ENCODE measurements at regions not wholly inside any gene's neighbourhood (a gene's known extent, or its start where the extent isn't known, plus 50 kb on each side); places are given as distances from the start of the nearest gene placed in this dataset.
"Not testable (repeated sequence)": the region's sequence is repeated elsewhere in the genome, so short reads cannot be mapped to it uniquely, and the experiment has no call there.

DNA sequence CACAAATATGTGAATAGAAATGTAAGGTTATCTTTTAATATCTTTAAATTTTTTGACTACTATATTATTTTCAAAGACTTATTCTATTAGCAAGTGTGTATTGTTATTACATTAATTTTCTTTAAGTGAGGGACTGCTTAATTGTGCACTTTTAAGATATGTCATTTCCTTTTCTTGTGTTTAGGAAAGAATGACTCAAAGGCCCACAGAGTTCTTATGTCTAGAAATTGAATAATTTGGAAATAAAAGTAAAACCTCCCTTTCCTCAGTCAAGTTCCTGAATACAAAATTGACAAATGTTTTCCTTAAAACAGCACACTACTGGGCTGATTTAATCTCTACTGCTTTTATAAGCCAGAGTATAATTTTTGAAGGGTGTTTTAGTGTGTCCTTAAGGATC is 169.7 kb downstream of the TMEM47 start:
- Mint-ChIP-seq H3K9me3 (no peaks in the 10 kb centered on the region), H3K4me1 (no peaks in the 10 kb centered on the region), H3K36me3 (no peaks in the 10 kb centered on the region), H3K27ac (no peak overlapping the region), H3K27me3 (no peaks in the 10 kb centered on the region), H3K4me3 (no peak overlapping the region)
- CTCF ChIA-PET = no interaction called here
- DNase-seq = no peak

DNA sequence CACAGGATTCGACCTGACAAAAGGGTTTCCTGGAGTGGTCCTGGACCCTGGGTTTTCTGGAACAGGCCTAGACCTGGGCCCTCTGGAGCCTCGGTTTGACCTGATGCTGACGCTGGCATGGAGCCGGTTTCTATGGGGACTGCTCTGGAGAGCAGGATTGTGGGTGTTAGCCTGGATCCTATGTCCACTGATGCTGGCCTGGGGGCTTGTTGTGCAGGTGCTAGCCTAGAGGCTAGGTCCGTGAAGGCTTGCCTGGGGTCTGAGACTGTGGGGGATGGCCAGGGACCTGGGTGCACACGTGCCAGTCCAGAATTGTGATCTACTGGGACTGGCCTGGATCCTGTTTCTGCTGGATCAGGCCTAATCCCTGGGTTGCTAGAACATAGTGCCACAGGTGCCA is 173.1 kb downstream of the TMEM47 start:
- Mint-ChIP-seq H3K4me1 (no peaks in the 10 kb centered on the region), H3K9me3 (no peaks in the 10 kb centered on the region), H3K27me3 (no peaks in the 10 kb centered on the region), H3K27ac (no peak overlapping the region), H3K36me3 (no peaks in the 10 kb centered on the region), H3K4me3 (no peak overlapping the region)
- no peak for DNase-seq
- CTCF ChIA-PET = no interaction called here

DNA sequence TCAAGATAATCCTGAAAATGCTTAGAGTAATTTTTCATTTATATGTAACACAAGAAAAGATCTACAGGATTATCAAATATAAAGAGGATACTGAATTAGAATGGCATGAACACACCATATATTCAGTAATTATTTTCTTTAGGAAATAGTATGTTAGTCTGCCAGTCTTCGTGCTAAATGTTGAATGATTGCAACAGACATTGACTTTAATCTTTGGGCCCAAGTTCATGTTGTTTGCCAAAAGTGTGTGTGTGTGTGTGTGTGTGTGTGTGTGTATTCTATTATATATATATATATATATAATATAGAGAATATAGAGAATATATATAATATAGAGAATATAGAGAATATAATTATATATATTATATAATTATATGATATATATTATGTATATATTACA is 186.6 kb downstream of the TMEM47 start:
- Mint-ChIP-seq H3K4me1 (no peaks in the 10 kb centered on the region), H3K36me3 (no peaks in the 10 kb centered on the region), H3K27me3 (no peaks in the 10 kb centered on the region), H3K27ac (no peak overlapping the region), H3K9me3 (no peaks in the 10 kb centered on the region), H3K4me3 (no peak overlapping the region)
- DNase-seq = no peak
- CTCF ChIA-PET = no interaction called here

DNA sequence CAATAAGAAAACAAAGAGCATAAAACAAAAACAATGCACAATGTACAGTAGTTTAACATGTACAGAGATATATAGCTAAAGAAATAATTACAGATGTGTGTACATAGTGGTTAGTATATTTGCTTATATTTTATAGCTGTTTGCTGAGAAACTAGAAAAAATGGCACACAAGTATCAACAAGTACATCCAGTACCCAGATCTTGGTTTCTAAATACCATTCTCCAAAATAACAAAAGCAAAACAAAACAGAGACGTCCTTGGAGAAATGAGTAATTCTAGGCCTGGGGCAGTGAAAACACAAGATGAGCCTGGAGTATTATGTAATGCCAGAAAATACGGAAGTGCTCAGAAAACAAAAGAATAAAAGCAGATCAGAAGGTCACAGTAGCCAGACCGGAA is 189.6 kb downstream of the TMEM47 start:
- H3K36me3 Mint-ChIP-seq = no peaks in the 10 kb centered on the region
- H3K27ac Mint-ChIP-seq = no peak overlapping the region
- CTCF ChIA-PET = no interaction called here
- no peaks in the 10 kb centered on the region for H3K27me3 Mint-ChIP-seq
- no peak for DNase-seq
- H3K4me3 Mint-ChIP-seq = no peak overlapping the region
- no peaks in the 10 kb centered on the region for H3K9me3 Mint-ChIP-seq
- no peaks in the 10 kb centered on the region for H3K4me1 Mint-ChIP-seq

DNA sequence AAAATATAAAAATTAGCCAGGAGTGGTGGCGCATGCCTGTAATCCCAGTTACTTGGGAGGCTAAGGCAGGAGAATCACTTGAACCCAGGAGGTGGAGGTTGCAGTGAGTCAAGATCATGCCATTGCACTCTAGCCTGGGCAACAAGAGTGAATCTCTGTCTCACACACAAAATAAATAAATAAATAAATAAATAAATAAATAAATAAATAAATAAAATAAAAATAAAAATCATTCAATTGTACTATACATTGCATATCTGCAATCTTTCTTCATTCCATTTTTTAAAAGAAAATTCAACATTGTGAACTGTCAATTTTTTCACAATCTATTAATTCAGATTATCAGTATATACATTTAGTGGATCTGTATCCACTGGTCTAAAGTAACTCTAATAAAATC is 193.9 kb downstream of the TMEM47 start:
- H3K36me3 Mint-ChIP-seq, H3K4me1 Mint-ChIP-seq, CTCF ChIA-PET, H3K4me3 Mint-ChIP-seq, H3K9me3 Mint-ChIP-seq, DNase-seq, H3K27ac Mint-ChIP-seq, H3K27me3 Mint-ChIP-seq: not testable (repeated sequence)

DNA sequence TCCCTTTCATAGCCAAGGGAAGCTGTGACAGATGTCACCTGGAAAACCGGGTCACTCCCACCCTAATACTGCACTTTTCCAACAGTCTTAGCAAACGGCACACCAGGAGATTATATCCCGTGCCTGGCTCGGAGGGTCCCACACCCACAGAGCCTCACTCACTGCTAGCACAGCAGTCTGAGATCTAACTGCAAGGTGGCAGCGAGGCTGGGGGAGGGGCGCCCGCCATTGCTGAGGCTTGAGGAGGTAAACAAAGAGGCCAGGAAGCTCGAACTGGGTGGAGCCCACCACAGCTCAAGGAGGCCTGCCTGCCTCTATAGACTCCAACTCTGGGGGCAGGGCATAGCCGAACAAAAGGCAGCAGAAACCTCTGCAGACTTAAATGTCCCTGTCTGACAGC is 199.2 kb downstream of the TMEM47 start:
- DNase-seq, H3K27me3 Mint-ChIP-seq, CTCF ChIA-PET, H3K27ac Mint-ChIP-seq, H3K4me3 Mint-ChIP-seq, H3K9me3 Mint-ChIP-seq, H3K4me1 Mint-ChIP-seq, H3K36me3 Mint-ChIP-seq: not testable (repeated sequence)

DNA sequence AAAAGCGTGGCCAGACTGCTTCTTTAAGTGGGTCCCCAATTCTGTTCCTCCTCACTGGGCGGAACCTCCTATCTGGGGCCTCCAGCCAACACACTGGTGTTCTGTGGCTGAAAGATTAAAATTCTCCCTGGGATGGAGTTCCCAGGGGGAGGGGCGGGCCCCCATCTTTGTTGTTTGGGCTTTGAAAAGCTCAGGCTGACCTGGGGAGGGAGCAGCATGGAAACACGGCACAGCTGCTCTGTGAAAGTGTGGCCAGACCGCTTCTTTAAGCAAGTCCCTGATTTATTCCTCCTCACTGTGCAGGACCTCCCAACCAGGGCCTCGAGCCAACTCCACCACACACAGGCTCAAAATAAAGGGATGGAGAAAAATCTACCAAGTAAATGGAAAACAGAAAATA is 219.5 kb downstream of the TMEM47 start:
- Mint-ChIP-seq H3K27ac (no peak overlapping the region), H3K36me3 (no peaks in the 10 kb centered on the region), H3K9me3 (no peaks in the 10 kb centered on the region)

DNA sequence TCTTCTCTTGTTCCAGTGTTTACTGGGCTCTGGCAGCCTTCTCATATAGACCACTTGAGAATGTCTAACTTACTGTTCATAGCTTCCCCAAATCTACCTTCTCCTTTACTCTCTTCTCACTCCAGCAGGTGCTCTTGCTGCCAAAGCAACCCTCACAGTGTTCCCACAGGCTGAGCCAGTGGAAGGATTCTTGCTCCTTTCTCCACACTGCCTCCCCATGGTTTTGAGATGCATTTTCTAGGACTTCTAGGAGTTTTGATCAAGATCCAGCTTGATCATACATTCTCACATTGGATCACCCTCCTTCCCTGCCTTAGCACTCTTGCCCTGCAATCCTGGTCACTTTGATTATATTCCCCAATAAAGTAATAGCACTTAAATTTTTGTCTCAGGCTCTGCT is 230.8 kb downstream of the TMEM47 start:
- H3K36me3 Mint-ChIP-seq = no peaks in the 10 kb centered on the region
- no peaks in the 10 kb centered on the region for H3K4me1 Mint-ChIP-seq
- H3K9me3 Mint-ChIP-seq = no peaks in the 10 kb centered on the region
- no peaks in the 10 kb centered on the region for H3K27me3 Mint-ChIP-seq
- CTCF ChIA-PET = no interaction called here
- no peak for DNase-seq
- no peak overlapping the region for H3K4me3 Mint-ChIP-seq
- H3K27ac Mint-ChIP-seq = no peak overlapping the region

More for the DNA sequence above, 219.5 kb downstream of the TMEM47 start:
- Mint-ChIP-seq H3K4me3 (no peak overlapping the region), H3K4me1 (no peaks in the 10 kb centered on the region), H3K27me3 (no peaks in the 10 kb centered on the region)
- CTCF ChIA-PET = no interaction called here
- DNase-seq = no peak

DNA sequence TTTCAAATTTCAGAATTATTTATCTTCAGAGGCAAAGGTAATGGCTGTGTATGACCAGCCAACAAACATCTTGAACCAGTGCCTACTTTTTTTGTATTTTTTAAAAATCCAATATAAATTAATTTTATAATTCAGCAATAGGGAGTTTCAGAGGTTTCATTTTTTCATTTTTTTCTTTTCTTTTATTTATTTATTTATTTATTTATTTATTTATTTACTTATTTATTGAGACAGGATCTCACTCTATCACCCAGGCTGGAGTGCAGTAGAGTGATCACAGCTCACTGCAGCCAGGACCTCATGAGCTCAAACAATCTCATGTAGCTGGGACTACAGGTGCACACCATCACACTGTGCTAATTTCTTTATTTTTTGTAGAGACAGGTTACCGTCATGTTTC is 250.5 kb downstream of the TMEM47 start:
- CTCF ChIA-PET = no interaction called here
- H3K9me3 Mint-ChIP-seq = no peaks in the 10 kb centered on the region
- H3K27ac Mint-ChIP-seq = no peak overlapping the region
- H3K27me3 Mint-ChIP-seq = no peaks in the 10 kb centered on the region
- no peaks in the 10 kb centered on the region for H3K36me3 Mint-ChIP-seq
- no peak overlapping the region for H3K4me3 Mint-ChIP-seq
- DNase-seq = no peak
- no peaks in the 10 kb centered on the region for H3K4me1 Mint-ChIP-seq

DNA sequence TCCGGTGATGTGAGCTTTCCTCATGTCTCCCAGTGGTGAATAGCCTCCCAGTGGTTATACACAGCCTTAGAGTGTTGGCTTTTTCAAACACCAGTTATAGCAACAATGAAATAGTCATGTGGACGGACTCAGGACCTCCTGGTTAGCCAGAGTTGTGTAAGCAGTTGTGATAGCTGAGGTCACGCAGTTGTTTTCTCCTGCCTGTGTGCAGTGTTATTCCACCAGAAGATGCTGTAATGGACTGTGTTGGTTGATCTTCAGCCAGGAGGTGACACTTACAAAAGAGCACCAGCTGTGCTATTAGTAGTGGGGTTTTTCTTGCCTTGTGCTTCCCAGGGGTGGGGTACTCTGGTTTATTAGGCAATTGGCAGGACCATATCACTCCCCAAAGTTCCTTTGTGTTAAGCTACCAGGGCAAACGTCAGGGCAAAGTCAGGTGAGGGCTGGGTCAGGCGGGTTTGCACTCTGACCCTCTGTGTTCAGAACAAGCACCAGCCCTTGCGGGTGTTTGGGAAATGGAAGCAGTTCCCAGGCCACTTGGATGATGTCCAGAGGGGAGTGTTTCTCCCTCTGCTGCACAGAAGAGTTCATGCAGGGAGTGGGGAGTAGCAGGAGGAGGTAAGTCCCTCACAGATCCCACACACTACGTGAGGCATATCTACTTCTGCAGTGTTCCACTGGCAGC is 252.6 kb downstream of the TMEM47 start:
- no peak overlapping the region for H3K27ac Mint-ChIP-seq
- no peak for DNase-seq
- H3K4me1 Mint-ChIP-seq = no peaks in the 10 kb centered on the region
- no peak overlapping the region for H3K4me3 Mint-ChIP-seq
- CTCF ChIA-PET = no interaction called here
- no peaks in the 10 kb centered on the region for H3K36me3 Mint-ChIP-seq
- H3K27me3 Mint-ChIP-seq = no peaks in the 10 kb centered on the region
- no peaks in the 10 kb centered on the region for H3K9me3 Mint-ChIP-seq

DNA sequence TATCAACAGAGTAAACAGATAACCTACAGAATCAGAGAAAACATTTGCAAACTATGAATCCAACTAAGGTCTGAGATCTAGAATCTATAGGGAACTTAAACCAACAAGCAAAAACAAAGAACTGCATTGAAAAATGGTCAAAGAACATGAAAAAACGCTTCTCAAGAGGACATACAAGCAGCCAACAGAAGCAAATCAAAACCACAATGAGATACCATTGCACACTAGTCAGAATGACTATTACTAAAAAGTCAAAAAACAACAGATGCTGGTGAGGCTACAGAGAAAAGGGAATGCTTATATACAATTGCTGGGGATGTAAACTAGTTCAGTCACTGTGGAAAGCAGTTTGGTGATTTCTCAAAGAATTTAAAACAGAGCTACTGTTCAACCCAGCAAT is 255.7 kb downstream of the TMEM47 start:
- Mint-ChIP-seq H3K4me3 (no peak overlapping the region), H3K4me1 (no peaks in the 10 kb centered on the region), H3K36me3 (no peaks in the 10 kb centered on the region), H3K9me3 (peaks cover 2% of the 10 kb centered on the region), H3K27me3 (no peaks in the 10 kb centered on the region), H3K27ac (no peak overlapping the region)
- CTCF ChIA-PET = no interaction called here
- no peak for DNase-seq

DNA sequence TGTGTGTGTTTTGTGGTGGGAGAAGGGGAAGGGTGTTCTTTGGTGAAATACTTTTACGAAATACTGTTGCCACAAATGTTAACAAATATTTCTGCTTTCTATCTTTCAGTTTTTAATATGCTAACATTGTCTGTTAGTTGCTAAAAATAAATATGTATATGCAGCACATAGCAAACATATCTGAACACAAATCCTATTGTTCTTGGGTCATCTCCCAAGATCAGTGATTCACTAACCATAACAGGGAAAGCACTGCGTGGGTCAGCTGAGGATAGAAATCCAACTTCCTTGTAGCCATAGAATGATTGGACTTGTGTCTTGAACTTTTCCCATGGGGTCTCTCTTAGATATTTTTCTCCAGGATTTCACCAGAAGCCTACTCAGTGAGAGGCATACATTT is 250.3 kb upstream of the FAM47A start:
- H3K36me3 Mint-ChIP-seq = no peaks in the 10 kb centered on the region
- no peaks in the 10 kb centered on the region for H3K4me1 Mint-ChIP-seq
- DNase-seq = no peak
- CTCF ChIA-PET = no interaction called here
- no peaks in the 10 kb centered on the region for H3K9me3 Mint-ChIP-seq
- H3K4me3 Mint-ChIP-seq = no peak overlapping the region
- no peaks in the 10 kb centered on the region for H3K27me3 Mint-ChIP-seq
- H3K27ac Mint-ChIP-seq = no peak overlapping the region

DNA sequence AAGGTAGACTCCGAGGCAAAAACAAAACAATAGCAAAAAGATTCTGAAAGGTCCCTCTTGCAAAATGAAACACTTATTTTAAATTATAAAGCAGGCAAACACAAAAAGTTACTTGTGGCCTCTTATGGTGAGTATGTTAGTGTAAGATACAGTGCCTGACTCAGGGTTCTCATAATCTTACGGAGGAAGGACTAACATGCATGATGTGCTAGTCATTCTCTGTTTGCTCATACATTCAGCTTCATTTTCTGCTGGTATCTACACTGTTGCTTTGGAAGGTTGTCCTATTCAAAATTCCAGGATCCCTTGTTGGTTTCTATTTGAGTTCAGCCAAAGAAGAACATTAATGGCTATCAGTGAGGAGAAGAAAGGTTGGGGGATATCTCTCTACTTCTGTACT is 249.1 kb upstream of the FAM47A start:
- CTCF ChIA-PET = no interaction called here
- DNase-seq = no peak
- no peak overlapping the region for H3K27ac Mint-ChIP-seq
- H3K4me1 Mint-ChIP-seq = no peaks in the 10 kb centered on the region
- H3K36me3 Mint-ChIP-seq = no peaks in the 10 kb centered on the region
- no peaks in the 10 kb centered on the region for H3K9me3 Mint-ChIP-seq
- H3K4me3 Mint-ChIP-seq = no peak overlapping the region
- H3K27me3 Mint-ChIP-seq = no peaks in the 10 kb centered on the region

DNA sequence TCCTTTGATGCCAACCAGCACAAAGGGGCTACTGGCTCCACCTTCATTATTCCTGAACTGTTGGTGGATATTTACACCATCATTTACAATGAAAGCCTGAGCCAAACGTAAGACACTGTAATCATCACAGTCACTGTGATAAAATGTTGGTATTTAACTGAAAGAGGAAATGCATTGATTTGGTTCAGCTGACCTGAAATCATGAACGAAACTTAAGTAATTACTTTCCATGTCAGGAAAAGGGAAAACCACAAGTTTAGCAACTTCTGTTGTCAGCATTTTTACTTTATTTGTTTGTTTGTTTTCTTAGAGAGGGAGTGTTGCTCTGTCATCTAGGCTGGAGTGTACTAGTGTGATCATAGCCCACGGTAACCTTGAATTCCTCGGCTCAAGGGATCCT is 247.8 kb upstream of the FAM47A start:
- H3K4me3 Mint-ChIP-seq = no peak overlapping the region
- no peaks in the 10 kb centered on the region for H3K9me3 Mint-ChIP-seq
- CTCF ChIA-PET = no interaction called here
- H3K27me3 Mint-ChIP-seq = no peaks in the 10 kb centered on the region
- H3K36me3 Mint-ChIP-seq = no peaks in the 10 kb centered on the region
- no peak overlapping the region for H3K27ac Mint-ChIP-seq
- no peak for DNase-seq
- no peaks in the 10 kb centered on the region for H3K4me1 Mint-ChIP-seq

DNA sequence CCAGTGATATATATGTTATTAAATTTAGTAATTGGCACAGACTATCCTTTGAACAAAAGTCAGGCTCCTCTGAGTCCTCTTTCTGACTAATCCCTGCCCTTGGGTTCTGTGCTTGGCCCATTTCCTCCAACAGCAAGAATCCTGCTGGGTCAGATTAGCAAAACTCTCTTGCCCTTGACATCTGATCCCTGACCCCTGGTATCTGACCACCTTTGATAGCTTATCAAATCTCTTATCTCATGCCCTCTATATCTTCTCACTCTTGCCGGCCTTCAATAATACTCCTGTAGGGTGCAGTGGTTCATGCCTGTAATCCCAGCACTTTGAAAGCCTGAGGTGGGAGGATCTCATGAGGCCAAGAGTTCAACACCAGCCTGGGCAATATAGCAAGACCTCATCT is 245.5 kb upstream of the FAM47A start:
- H3K4me1 Mint-ChIP-seq = no peaks in the 10 kb centered on the region
- H3K27ac Mint-ChIP-seq = no peak overlapping the region
- no peaks in the 10 kb centered on the region for H3K27me3 Mint-ChIP-seq
- H3K9me3 Mint-ChIP-seq = no peaks in the 10 kb centered on the region
- no peak for DNase-seq
- H3K4me3 Mint-ChIP-seq = no peak overlapping the region
- no peaks in the 10 kb centered on the region for H3K36me3 Mint-ChIP-seq
- CTCF ChIA-PET = no interaction called here

DNA sequence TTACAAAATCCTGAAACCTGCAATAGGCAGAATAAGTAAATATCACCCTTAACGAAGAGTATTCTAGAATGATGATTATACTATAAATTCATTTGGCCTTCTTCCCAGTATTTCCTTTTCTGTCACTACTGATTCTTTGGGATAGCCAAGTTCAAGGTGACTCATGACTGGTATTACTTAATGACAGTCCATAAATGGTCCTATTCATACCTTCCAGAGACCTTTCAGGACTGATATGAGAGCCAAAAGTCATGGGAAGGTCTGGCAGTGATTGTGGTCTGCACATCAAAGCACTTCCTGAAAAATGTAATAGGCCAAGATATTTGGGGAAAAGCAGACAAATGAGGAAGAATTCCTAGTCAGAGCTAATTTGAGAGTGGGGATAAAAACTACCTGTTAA is 239.6 kb upstream of the FAM47A start:
- CTCF ChIA-PET = no interaction called here
- no peaks in the 10 kb centered on the region for H3K27me3 Mint-ChIP-seq
- no peak overlapping the region for H3K4me3 Mint-ChIP-seq
- no peaks in the 10 kb centered on the region for H3K4me1 Mint-ChIP-seq
- DNase-seq = no peak
- no peaks in the 10 kb centered on the region for H3K36me3 Mint-ChIP-seq
- peaks cover 2% of the 10 kb centered on the region for H3K9me3 Mint-ChIP-seq
- no peak overlapping the region for H3K27ac Mint-ChIP-seq
